Fibroblast of skin of abdomen (primary cell): ENCODE measurements at regions not wholly inside any gene's neighbourhood (a gene's known extent, or its start where the extent isn't known, plus 50 kb on each side); places are given as distances from the start of the nearest gene placed in this dataset.
A peak's percentile ranks its signal among the peaks of the same experiment; 100 is the strongest.

ENCODE experiments used
- DNase-seq: peaks from one replicate; pipeline ENCODE4 v3.0.0-alpha.2; 2013

DNA sequence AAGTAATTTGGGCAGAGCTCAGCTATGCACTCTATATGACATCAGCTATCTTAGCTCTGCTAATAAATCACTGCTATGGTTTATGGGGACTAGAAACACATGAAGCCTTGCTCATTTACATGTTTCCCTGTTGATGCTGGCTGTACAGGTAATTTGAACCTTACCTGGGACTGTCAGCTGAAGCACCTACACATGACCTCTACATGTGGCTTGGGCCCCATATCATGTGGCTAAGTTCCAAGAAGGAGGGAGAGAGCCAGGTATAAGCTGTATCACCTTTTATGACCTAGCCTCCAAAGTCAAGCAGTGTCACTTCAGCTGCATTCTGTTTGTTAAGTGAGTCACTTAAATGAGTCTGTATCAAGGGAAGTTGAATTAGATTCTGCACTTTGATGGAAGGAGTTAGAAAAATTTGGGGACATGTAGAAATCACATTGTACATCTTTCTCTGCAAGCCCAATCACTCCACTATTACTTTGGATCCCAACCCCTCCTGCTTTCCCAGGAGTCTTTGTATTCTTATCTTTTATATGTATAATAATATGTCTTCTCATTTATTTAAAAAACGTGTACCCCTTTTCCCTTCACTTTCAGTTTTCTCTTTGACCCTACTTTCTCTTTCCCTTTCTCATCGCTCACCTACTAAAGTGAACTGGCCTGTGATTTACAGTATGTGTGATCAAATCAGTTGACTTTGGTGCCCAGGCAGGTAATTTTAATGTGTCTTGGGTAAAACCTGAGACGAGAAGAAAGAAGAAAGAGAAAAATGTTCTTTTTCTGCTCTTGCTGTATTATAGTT, 53.4 kb upstream of the PRKACB start:
- no peak for DNase-seq

DNA sequence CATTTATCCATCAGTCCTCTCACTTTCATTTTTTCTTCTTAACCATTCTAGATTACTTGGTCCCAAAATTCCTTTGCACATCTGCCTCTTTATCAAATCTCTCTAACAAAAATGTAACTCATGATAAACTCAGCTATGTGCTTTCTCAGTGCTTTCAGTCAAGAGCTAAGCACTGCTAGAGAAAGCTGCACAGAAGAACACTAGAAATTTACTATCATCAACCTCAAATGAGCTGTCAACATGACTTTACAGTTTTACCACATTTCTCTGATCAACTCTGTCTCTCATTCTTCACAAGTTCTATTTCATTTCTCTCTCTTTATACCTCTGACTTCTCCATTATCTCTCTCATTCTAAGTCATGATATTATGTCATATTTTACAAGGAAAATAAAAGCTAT, 54.2 kb upstream of the PRKACB start:
- peak; percentile 15 for DNase-seq

DNA sequence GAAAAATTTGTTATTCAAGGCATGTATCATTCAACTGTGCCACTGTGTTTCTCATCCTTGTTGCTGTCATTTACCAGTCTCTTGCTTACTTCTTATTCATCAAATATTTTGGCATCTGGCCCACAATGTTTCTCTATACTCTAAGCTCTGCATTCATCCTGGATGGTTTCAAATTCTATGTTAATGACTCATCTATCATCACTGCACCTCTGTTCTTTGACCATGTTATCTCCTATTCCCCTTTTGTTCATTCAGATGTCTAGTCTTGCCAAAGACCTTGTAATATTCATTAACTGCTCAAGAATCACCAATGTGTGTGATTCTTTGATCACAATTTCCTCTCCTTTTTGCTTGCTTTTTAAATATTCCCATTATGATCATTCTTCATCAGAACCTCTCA, 54.6 kb upstream of the PRKACB start:
- peak; percentile 81 for DNase-seq

DNA sequence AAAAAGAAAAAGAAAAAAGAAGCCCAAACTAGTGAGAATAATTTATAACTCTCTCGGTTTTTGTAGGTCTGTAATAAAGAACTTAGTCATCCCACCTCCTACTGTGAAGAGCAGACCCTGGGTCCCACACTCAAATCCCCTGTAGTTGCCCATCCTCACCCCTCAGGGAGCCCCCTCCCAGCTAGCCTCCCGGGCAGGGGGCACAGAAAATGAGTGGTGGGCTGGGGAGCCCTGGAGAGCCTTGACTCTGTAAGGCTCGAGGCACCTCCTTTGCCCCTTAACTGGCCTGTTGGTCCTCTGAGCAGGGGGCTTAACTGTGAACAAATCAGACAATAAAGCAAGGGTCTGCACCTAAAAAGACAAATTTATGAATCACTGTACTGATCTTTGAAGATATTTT, 57.5 kb upstream of the PRKACB start:
- no peak for DNase-seq

DNA sequence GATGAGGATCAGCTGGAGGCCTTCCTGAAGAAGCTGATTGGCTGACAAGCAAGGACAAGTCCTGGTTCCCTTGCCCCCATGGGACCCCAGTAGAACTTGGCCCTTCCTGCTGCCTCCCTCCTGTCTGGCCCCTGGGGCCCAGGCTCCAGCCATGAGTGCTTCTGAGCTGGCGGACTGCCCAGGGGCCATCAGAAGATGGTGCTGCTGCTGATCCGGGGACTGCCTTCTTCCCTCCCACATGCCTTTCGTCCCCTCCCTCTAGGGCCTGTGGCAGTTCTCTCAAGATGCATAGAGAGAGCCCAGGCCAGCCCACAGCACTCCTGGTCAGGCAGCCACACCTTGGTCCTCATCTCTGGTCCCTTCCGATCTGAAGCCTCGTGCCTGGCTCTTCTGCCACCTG, 57.9 kb upstream of the PRKACB start:
- DNase-seq = no peak

DNA sequence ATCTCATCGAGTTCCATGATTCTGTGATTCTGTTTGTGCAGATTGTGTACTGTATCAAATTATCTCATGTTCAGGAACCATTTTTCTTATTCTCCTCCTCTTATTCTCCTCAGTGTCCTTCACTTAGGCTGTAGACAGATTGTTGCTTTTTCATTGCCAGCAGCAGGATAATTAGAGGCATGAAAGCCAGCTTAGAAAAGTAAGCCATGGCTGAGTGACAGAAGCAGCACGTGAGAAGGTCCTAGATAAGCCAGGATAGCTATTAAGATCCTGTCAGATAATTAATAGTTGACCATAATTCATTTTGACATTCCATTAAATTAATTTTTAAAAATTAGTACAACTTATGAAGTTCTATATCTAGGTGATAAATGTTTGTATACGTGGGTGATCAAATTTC, 60.8 kb upstream of the PRKACB start:
- no peak for DNase-seq

DNA sequence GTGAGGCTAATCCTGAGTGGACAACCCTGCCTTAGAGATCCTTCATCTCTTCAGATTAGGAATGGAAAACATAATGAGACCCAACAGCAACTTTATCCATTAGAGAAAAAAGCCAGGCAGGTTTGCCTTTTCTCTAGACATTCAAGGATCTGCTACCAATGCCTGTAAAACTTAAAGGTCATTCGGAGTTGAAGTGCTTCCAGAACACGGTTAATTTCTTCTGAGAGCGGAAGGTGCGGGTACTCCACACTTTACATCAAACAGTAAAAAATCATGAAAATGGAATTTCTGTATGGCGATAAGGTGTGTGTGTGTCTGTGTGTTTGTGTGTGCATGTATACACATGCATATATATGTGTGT, 65.2 kb upstream of the PRKACB start:
- DNase-seq = no peak

DNA sequence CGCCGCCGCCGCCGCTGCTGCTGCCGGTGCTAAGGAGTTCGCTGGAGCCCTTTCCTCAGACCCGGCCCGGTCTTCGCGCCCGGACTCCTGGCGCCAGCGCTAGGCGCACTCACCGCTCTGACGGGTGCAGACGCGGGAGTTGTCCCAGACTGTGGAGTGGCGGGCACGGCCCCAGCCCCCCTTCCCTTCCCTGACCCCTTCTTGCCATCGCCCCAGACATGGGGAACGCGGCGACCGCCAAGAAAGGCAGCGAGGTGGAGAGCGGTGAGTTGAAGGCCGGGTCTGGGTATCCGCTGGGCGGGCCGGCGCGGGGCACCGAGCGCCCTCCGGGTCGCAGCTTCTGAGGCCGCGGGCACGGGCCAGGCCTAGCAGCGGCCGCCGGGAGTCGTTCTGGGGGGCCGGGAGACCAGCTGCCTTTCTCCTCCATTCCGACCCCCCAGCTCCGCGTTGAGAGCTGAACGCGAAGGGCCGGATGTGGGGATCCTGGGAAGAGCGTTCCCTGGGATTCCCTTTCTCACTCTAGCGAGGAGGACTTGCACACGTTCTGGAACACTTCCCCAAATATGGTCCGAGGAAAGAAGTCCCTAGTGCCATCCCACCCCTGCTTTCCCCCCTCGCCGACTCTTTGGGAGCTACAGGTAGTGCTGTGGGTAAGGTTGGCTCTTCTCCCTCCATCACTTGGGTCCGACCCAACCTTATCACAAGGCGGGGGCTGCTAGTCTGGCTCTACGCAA, 65.8 kb upstream of the PRKACB start:
- DNase-seq = peak; percentile 43

DNA sequence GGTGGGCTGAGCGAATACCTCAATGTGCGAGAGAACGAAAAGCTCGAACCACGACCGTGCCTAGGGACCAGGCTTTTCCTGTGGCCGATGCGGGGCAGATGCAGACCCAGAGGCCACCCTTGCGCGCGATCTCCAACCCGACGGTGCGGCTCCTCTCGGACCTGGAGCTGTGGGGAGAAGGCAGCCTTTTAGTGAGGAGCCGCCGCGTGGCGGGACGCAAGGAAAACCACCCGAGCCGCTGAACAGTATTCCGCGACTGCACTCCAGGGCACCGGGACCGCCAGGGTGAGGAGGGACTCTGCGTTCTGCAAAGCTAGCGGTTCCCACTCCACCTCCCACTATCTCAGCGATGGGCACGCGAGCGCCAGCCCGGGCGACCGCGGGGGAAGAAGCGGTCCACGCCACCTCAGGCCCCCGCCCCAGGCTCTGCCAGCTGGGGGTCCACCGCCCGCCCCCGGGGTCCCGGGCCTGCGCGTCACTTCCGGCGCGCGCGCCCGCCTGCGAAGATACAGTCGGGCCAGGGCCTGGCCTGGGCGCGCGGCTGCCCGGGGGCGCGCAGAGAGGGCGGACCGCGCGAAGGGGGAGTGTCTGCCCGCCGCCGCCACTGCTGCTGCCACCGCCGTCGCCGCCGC, 66.5 kb upstream of the PRKACB start:
- DNase-seq = peak; percentile 80

DNA sequence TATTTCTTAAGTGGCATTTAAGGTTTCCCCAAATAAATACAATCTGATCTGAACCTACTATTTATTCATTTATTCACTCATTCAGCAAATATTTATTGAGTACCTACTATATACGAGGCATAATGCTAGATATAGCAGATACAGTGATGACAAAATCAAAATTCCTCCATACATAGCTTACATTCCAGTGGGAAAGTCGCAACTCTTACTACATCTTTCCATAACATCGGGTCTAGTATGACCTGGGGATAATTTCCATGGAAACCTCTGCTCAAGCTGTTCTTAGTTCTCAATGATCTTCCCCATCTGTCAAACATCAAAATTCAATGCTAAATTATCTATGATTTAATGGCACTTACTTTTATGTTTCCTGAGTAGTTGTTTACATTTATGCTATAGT, 70.8 kb upstream of the PRKACB start:
- peak; percentile 57 for DNase-seq

DNA sequence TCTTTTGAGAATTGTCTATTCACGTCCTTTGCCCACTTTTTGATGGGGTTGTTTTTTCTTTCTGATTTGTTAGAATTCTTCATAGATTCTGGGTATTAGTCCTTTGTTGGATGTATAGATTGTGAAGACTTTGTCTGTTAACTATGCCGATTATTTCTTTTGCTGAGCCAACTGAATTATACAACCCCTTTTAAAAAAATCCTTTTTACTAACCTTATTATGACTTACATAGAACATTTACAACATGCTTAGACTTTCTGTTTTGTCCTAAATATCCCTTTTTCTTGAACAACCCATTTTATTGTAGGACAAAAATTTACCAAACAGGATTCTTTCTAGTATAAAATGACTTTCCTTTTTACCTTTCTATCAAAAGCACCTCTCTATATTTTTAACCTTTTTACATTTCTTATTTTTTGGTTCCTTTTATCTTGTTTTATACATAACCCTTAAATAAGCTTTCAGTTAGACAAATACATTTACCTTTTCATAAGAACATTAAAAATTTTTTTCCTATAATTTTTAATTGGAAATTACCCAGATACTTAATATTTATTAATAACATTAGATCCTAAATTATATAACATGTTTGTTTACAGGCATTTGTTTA, 70.4 kb upstream of the TTLL7 start:
- no peak for DNase-seq

DNA sequence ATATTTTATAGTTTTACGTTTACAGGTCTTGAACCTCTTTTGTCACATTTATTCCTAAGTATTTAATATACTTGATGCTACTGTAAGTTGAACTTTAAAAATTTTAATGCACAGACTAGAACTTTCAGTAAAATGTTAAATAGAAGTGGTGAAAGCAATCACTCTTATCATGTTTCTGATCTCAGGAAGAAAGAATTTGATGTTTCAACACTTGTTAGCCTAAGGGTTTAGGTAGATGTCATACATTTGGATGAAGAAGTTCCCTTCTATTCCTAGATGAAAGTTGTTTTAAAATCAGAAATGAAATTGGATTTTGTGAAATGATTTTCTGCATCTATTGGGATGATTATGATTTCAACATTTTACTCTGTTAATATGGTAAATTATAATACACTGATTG, 63.6 kb upstream of the TTLL7 start:
- DNase-seq = no peak

DNA sequence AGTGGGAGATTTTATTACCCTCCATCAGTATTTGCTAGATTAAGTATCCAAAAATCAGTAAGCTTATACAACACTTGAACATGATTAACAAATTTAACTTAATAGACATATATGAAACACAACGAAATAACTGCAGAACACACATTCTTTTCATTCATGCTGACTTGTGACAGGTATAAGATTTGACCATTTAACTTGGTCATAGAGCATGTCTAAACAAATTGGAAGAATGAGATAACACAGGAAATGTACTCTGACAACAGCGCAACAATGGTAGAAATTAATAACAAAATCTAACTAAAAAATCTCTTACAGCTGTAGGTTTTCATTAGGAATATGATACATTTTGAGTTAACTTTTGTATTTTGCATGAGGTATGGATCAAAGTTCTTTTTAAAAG, 62.4 kb upstream of the TTLL7 start:
- no peak for DNase-seq

DNA sequence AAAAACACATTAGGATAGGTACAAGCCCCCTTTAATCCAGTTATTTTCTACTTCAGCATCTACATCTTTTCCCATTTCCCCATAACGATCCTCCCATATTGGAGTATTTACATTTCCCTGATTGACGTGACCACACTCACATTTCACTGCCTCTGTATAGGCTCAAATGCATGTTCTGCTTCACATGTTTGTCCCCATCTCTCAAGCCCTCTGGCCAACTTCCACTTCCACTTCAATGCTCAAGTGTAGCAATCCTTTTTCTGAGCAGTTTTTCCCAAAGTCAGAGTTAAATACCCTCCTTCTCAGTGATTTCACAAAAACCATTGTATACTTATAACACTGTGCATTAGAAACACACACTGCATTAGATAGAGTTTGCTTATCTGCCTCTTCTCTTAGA, 61.8 kb upstream of the TTLL7 start:
- no peak for DNase-seq

DNA sequence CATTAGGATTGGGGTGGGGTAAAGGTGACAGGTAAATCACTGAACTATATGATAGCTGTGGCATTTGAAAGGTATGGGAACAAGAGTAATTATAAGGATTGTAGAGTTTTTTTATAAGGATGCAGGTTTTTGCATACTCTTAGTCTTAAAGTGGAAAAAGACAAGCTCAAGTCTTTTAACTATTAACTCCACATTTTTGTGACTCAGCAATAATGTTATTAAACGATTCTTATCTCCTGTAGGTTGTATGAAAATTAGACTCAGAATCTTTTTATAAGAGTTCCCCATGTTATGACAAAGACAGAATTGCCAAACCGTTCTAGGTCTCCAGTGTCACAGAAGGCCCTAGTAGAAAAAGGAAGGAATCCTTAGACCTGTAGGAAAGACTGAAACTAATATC, 49.9 kb upstream of the TTLL7 start:
- no peak for DNase-seq
